ENCODE measurements at regions not wholly inside any gene's neighbourhood (a gene's known extent, or its start where the extent isn't known, plus 50 kb on each side); places are given as distances from the start of the nearest gene placed in this dataset.

DNA sequence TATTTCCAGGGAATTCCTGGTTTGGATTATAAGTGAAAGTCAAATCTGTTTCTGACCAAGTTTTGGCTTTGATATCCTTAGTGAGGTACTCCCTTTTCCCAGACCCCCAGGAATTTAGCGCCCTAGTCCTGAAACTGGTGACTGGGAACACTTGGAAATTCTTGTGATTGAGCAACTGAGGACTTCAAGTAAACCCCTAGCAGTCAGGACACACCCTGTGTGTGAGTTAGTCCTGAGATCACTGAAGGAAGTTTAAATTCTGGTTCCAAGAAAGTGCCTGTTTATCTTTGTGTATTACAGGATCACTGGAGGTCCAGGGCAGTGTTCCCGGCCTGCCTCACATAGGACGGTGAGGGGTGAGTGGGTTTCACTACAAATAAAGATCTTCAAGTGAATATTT lies 95.1 kb upstream of the F3 start:
- no peak overlapping the region for H3K4me3 Mint-ChIP-seq (ENCODE audit: low read depth, unreplicated experiment)
- H3K27ac Mint-ChIP-seq (ENCODE audit: unreplicated experiment), result no peak overlapping the region
- CTCF ChIA-PET, result interaction anchor here (0.7 to 0.9 kb wide), 2 partner anchors 13 to 106 kb away, joined by 3 to 5 read pairs; no protein-coding TSS in a partner anchor
- BruUV-seq (replicated peaks), result no TSS peak
- H3K4me1 Mint-ChIP-seq (ENCODE audit: low read depth, unreplicated experiment), result peaks cover 18% of the 10 kb centered on the region
- TF ChIP-seq, protein P1, sequence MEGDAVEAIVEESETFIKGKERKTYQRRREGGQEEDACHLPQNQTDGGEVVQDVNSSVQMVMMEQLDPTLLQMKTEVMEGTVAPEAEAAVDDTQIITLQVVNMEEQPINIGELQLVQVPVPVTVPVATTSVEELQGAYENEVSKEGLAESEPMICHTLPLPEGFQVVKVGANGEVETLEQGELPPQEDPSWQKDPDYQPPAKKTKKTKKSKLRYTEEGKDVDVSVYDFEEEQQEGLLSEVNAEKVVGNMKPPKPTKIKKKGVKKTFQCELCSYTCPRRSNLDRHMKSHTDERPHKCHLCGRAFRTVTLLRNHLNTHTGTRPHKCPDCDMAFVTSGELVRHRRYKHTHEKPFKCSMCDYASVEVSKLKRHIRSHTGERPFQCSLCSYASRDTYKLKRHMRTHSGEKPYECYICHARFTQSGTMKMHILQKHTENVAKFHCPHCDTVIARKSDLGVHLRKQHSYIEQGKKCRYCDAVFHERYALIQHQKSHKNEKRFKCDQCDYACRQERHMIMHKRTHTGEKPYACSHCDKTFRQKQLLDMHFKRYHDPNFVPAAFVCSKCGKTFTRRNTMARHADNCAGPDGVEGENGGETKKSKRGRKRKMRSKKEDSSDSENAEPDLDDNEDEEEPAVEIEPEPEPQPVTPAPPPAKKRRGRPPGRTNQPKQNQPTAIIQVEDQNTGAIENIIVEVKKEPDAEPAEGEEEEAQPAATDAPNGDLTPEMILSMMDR (IDR thresholded peaks at IDR 0.05; ENCODE audit: unreplicated experiment), result no peak
- H3K27me3 Mint-ChIP-seq (ENCODE audit: unreplicated experiment), result no peaks in the 10 kb centered on the region
- H3K9me3 Mint-ChIP-seq (ENCODE audit: low read depth, unreplicated experiment), result peaks cover 6% of the 10 kb centered on the region
- no peak for DNase-seq
- intact Hi-C loops (cut with micrococcal nuclease; ENCODE audit: unreplicated experiment), result no loop called here
- H3K36me3 Mint-ChIP-seq (ENCODE audit: insufficient read depth, unreplicated experiment), result no peaks in the 10 kb centered on the region

DNA sequence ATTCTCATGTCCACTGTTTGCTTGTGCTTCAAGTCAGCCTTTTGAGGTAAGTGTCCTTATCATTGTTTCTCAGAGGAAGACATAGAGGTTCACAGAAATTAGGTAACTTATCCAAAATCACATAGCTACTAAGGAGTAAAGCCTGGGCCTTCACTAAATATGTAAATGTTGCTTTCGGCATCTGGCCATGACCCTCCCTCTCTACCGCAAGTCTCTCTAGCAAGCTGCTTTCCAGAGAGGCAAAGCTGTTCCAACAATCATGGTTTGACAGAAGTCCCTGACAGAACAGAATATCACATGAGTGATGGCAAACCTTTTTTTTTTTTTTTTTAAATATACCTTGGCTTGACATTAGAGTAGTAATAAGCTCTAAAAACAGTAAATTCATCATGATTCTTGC lies 94.5 kb upstream of the F3 start:
- DNase-seq, result no peak
- Mint-ChIP-seq H3K27me3 (ENCODE audit: unreplicated experiment) (no peaks in the 10 kb centered on the region), H3K36me3 (ENCODE audit: insufficient read depth, unreplicated experiment) (no peaks in the 10 kb centered on the region), H3K4me1 (ENCODE audit: low read depth, unreplicated experiment) (peaks cover 13% of the 10 kb centered on the region), H3K4me3 (ENCODE audit: low read depth, unreplicated experiment) (no peak overlapping the region), H3K27ac (ENCODE audit: unreplicated experiment) (no peak overlapping the region), H3K9me3 (ENCODE audit: low read depth, unreplicated experiment) (peaks cover 6% of the 10 kb centered on the region)
- intact Hi-C loops (cut with micrococcal nuclease; ENCODE audit: unreplicated experiment), result no loop called here
- CTCF ChIA-PET, result interaction anchor here (0.7 to 0.9 kb wide), 2 partner anchors 13 to 106 kb away, joined by 3 to 5 read pairs; no protein-coding TSS in a partner anchor
- BruUV-seq (replicated peaks), result no TSS peak
- TF ChIP-seq, protein P1 (IDR thresholded peaks at IDR 0.05; ENCODE audit: unreplicated experiment), result no peak

DNA sequence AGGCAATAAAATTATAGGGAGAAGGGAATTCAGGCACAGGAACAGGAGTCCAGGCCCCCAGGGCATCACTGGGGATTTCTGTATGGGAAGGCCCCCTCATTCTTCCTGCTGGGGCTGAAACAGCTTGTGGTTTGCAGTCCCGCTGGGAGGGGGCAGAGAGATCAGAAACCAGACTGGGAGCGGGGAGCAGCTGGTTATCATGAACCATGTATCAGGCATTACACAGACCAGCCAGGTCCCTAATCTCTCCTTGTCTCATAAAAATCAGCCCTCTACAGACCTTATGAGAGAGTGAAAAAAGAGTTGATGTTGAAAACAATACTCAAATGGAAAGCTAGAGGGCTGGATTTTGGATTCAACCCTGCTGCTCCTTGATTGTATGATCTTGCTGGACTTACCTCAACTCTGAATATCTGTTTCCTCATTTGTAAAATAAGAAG lies 93.4 kb upstream of the F3 start:
- Mint-ChIP-seq H3K9me3 (ENCODE audit: low read depth, unreplicated experiment) (peaks cover 2% of the 10 kb centered on the region), H3K27me3 (ENCODE audit: unreplicated experiment) (no peaks in the 10 kb centered on the region), H3K4me1 (ENCODE audit: low read depth, unreplicated experiment) (peaks cover 6% of the 10 kb centered on the region), H3K27ac (ENCODE audit: unreplicated experiment) (no peak overlapping the region), H3K36me3 (ENCODE audit: insufficient read depth, unreplicated experiment) (no peaks in the 10 kb centered on the region), H3K4me3 (ENCODE audit: low read depth, unreplicated experiment) (no peak overlapping the region)
- TF ChIP-seq, protein P1 (IDR thresholded peaks at IDR 0.05; ENCODE audit: unreplicated experiment), result no peak
- intact Hi-C loops (cut with micrococcal nuclease; ENCODE audit: unreplicated experiment), result no loop called here
- CTCF ChIA-PET, result interaction anchor here (2.7 kb wide), 1 partner anchor 11 kb away, joined by 11 read pairs; no protein-coding TSS in a partner anchor
- no peak for DNase-seq
- BruUV-seq (replicated peaks), result no TSS peak

DNA sequence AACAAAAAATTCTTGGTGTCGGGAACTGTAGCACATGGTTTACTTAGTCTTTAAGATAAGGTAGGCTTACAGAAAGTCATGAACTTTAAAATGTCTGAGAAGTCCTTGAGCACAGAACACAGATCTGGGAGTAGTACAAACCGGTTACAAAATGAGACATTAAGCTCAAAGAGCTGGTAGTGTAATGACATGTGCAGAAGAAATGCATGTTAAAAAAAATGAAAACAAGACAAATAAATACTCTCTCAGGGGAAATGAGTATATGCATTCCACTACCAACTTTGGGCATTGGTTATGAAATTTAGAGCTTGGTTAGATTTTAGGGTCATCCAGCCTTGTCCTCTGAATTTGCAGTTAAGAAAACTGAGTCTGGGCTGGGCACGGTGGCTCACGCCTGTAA lies 91.5 kb upstream of the F3 start:
- peaks cover 2% of the 10 kb centered on the region for H3K9me3 Mint-ChIP-seq (ENCODE audit: low read depth, unreplicated experiment)
- TF ChIP-seq, protein P1 (IDR thresholded peaks at IDR 0.05; ENCODE audit: unreplicated experiment), result no peak
- H3K36me3 Mint-ChIP-seq (ENCODE audit: insufficient read depth, unreplicated experiment), result no peaks in the 10 kb centered on the region
- DNase-seq, result no peak
- peaks cover 9% of the 10 kb centered on the region for H3K4me1 Mint-ChIP-seq (ENCODE audit: low read depth, unreplicated experiment)
- no peak overlapping the region for H3K27ac Mint-ChIP-seq (ENCODE audit: unreplicated experiment)
- no peaks in the 10 kb centered on the region for H3K27me3 Mint-ChIP-seq (ENCODE audit: unreplicated experiment)
- CTCF ChIA-PET, result interaction anchor here (2.7 kb wide), 1 partner anchor 9 kb away, joined by 11 read pairs; no protein-coding TSS in a partner anchor
- BruUV-seq (replicated peaks), result no TSS peak
- intact Hi-C loops (cut with micrococcal nuclease; ENCODE audit: unreplicated experiment), result no loop called here
- H3K4me3 Mint-ChIP-seq (ENCODE audit: low read depth, unreplicated experiment), result no peak overlapping the region

Data from Calu3 (cell line).